ENCODE measurements at regions not wholly inside any gene's neighbourhood (a gene's known extent, or its start where the extent isn't known, plus 50 kb on each side); places are given as distances from the start of the nearest gene placed in this dataset.

DNA sequence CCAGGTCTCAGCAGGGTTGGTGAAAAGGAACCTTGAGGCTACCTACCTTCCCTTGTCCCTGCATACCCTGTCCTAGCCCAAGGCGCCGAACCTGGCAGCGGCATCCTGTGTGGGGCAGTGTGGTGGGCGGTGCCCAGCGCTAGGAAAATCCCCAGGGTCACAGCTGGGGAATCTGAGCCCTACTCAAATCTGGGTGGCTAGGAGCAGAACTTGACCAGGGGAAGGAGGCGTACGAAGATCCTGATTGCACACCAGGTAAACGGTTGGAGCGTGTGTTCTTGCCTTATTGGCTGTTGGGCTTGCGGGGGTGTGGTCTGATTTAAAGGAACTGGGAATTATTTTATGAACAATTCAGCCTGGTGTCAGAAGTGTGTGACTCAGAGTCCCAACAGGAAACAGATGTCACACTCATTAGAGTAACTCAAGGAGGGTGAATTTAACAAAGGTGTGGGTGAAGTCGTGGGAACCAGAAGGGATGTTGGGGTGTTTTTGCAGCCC lies 118.6 kb downstream of the LRIG2 start:
- TF ChIP-seq, protein P1, sequence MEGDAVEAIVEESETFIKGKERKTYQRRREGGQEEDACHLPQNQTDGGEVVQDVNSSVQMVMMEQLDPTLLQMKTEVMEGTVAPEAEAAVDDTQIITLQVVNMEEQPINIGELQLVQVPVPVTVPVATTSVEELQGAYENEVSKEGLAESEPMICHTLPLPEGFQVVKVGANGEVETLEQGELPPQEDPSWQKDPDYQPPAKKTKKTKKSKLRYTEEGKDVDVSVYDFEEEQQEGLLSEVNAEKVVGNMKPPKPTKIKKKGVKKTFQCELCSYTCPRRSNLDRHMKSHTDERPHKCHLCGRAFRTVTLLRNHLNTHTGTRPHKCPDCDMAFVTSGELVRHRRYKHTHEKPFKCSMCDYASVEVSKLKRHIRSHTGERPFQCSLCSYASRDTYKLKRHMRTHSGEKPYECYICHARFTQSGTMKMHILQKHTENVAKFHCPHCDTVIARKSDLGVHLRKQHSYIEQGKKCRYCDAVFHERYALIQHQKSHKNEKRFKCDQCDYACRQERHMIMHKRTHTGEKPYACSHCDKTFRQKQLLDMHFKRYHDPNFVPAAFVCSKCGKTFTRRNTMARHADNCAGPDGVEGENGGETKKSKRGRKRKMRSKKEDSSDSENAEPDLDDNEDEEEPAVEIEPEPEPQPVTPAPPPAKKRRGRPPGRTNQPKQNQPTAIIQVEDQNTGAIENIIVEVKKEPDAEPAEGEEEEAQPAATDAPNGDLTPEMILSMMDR (IDR thresholded peaks at IDR 0.05), result no peak
- peak in 1 of 4 donors; percentile 39 for TF ChIP-seq POLR2A (IDR thresholded peaks at IDR 0.05)

All from esophagus squamous epithelium (tissue), 4 donors.